ENCODE measurements at regions not wholly inside any gene's neighbourhood (a gene's known extent, or its start where the extent isn't known, plus 50 kb on each side); places are given as distances from the start of the nearest gene placed in this dataset.

DNA sequence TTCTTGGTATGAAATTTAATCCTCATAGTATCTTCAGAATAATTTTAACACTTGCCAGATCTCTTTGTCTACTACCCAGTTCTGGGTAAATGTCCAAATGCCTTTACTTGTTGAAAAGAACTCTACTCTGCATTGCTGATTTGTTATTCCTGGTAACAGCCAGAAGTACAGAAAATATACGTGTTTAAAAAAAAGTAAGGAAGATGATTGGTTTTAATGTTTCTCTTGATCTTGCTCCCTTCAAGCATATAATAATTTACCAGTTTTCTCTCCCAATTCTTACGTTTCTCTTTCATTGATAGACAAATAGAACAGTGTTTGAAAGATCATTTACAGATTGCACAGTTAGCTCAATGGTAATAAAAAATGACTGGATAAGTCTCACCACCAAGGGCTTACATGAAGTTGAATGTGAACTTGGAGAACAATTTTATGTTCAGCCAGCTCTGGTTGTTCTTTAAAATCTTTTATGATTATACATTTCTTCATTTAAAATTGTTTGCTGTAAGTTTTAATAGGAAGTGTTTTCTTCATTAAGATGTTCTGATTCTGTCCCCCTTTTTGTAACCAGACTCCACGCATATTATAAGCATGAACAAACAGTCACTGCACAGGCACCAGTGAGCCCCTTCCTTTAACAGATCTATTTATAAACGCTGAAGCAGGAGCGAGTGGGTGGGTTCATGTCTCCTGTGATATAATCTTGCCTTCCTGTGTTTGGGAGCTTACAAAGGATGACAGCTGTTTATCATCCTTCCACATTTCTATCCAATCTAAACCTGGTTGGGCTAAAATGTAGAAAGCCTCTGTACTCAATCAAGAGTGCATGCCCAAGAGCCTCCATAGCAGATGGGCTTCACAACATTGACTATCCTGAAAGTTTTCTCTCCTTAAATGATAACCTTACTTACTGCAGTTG is 299.5 kb downstream of the PRL start:
- DNase-seq (ENCODE audit: low spot score): no peak

DNA sequence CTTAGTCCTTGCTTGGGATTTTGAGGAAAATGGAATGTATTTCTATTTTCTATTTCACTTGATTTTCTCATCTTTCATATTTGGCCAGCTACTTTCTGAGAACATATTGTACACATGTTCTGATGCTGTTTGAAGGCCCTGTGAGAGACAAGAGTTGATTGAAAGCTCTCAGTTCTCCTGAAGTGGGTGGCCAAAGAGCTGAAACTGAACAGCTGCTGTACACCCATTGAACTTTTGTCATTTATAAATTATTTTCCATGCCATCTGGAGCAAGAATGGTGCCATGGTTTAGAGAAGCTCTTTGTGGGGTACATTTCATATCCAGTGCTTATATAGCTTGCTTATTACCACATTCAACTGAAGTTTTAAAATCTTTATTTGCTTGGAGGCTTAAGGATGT is 298.3 kb downstream of the PRL start:
- no peak for DNase-seq (ENCODE audit: low spot score)

DNA sequence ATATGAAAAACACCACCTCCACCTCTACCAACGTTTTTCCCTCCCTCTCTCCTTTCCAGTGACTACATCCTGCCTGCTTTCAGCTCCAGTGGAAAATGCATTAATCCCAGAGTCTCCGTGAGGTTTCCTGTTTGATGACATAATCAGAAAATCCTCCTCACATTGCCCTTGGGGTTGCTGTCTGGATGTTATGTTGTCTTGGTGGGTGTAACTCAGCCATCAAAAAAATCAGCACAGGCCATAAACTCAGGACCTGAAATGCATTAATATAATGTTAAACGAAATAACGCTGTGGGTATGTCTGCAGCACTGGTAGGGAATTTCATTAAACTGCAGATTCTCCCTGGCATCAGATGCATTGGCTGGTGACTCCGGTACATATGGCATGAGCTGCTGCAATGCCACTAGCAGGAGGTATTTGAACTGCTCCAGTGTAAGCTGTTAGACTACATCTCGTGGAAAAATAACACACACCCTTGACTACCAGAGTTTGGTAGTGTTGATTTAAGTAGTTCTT is 297.8 kb downstream of the PRL start:
- DNase-seq (ENCODE audit: low spot score): no peak

DNA sequence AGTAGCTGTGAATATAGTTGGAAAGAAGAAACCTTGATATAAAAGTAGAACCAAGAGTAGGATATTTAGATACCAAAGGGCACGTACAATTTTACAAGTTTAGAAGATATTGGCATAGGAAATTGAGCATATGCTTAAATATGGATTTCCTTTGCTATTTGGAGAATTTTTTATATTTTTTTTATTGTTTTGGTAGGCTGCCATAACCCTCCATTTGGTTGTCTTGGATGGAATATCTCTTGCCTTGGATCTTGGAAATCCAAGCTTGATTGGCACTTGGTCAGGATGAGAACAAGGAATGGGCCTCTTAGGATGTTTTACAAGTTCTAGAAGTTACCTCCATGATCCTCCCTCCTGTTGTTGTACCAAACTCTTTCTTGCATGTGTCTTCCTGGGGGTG is 297.1 kb downstream of the PRL start:
- no peak for DNase-seq (ENCODE audit: low spot score)

DNA sequence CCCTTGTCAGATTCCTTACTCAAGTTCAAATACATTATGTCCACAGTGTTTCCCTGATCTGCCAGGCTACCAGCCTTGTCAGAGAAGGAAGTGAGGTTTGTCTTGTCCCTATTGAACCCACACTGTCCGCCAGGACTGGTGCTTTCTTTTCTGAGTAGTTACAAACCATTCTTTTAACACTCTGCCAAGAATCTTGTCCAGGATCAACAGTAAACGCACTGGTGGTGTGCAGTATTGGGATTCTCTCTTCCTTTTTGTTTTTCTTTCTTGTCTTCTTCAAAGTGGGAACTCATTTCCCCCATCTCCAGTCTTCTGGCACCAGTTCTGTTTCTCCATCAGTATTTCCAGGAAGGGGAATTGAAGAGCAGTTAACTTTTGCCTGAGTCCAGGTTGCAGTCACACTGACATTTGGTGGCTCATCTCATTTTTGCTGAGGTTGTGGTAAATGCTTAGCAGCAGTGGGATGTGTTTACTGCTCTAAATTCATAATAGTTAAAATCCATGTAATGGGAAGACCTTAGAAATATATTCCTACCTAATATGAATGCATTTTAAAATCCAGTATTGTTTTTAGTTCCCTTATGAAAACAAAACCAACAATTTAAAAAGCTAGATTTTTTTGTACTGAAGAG is 295.3 kb downstream of the PRL start:
- DNase-seq (ENCODE audit: low spot score): no peak

DNA sequence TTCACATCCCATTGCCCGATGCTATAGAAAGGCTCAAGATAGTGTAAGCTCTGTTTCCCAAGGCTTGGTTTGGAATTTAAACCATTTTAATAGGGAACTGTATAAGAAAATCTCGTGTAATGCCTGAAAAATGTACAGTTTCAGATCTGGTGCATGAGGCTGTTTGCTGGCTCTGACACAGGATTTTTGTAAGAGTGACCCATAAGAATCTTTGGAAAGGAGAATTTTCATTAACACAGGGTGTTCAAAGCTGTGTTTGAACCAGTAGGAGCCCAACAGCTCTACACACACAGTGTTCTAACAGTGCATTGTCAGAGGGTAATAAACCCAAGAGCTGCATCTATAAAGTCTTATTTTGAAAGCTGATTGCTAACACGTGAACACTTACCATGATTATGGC is 293.5 kb downstream of the PRL start:
- DNase-seq (ENCODE audit: low spot score): no peak

DNA sequence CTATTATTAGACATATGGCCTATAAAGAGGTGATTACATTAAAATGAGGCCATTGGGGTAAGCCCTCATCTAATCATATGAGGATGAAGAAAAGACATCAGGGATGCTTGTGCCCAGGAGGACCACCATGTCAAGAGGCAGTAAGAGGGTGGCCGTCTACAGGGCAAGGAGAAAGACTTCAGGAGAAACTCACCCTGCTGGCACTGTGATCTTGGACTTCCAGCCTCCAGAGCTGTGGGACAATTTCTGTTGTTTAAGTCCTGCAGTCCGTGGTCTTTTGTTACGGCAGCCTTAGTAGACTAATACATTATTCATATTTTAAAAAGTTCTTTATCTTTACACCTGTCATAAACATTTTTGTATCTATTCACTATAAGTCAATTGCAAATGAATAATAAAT is 290.0 kb downstream of the PRL start:
- DNase-seq (ENCODE audit: low spot score): no peak

DNA sequence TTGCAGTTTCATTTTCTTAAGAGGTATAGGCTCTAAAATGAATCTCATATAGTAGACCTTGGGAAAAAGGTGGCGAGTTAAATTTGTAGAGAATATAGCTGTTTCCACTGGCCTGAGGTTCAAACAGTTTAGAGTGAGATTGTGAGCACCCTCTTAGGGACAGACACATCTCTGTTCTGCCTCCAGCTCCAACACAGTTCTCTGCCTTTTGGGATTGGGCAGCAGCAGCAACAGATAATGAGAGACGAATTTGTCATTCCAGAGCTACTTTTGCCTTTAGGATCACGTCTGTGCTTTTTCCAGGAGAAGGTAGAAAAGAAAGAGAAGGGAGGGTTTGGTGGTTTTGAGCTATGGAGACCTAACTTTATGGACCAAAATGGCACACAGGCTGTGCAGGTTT is 289.4 kb downstream of the PRL start:
- DNase-seq (ENCODE audit: low spot score): no peak

DNA sequence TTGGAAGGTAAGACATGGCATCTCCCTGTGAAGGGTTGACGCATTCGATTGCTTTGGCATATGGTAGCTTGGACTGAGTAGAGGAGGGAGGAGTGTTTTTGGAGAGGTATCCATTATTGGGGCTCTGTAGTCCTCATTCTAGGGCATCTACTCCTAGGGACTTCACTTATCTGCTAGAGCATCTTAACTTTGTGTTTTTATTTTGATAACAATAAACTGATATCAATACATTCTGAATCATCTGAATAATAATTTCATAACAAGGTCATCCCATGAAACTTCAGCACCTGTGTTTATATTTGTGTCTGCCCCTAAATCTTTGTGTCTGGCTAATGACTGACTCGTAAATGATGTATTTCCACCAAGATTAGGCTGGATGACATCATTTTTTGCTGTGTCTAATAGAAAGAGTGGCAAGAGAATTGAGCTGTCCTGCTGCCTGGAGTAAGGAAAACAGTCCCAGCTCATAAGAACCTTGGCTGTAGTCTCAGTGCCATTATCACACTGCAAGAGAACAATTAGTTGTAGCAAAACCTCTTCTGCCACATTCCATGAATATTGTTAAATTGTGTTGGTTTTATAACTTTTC is 288.5 kb downstream of the PRL start:
- no peak for DNase-seq (ENCODE audit: low spot score)

DNA sequence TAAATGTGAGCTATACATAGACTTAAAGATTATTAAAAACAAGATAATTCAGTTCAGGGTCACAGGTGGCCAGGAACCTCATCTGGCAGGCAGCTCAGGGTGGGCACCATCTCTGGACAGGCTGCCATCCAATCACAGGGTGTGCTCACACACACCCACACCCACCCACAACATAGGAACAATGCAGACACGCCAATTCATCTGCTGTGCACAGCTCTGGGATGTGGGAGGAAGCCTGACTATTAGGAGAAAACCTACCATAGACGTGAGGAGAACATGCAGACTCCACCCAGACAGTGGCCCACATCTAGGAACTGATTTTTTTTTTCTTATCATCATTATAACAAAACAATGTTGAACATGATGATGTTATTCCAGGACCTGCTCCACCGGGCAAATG is 286.7 kb downstream of the PRL start:
- no peak for DNase-seq (ENCODE audit: low spot score)

DNA sequence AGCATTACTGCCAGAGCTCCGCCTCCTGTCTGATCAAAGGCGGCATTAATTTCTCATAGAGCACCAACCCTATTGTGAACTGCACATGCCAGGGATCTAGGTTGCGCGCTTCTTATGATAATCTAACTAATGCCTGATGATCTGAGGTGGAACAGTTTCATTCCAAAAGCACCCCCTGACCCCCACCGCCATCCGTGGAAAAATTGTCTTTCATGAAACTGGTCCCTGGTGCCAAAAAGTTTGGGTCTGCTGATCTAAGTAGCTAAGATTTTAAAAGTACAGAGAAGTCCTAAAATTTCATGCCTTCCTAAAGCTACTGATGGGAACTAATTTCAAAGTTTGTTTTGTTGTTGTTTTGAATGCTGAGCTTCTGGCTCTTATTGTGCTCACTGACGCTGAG is 281.6 kb downstream of the PRL start:
- no peak for DNase-seq (ENCODE audit: low spot score)

DNA sequence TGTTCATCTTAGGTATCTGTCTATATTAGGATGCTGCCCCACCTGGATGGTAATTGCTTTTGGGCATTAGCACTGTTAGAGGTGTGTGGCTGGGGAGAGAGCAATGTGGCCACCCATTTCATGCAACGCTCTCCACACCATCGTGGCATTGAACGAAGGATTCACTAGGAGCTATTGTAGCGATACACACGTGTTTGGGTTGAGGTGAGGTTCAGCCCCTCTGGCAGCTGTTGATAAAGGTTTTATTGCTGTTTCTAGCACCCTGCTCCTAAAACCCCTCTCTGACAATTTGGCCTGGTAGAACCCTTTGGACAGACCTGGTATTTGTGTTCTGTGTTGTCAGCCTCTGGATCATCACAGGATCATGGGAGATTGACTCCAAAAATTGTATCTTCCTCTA is 280.9 kb downstream of the PRL start:
- no peak for DNase-seq (ENCODE audit: low spot score)

DNA sequence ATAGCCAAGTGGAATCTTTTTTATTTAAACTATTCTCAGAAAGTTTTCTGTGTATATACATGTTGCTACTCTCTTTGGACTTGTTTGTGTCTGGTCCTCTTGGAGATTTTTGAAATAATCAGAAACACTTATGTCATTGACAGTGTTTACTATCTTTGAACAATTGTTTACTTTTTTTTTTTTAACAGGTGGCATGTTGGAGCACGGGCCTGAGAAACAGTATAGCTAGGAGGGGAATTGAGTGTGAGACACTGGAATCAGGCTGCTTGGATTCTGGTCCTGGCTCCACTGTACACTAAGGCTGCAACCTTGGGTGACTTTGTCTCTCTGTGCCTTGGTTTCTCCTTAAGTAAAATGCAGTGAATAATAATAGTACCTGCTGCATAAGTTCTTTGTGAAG is 279.6 kb downstream of the PRL start:
- no peak for DNase-seq (ENCODE audit: low spot score)

DNA sequence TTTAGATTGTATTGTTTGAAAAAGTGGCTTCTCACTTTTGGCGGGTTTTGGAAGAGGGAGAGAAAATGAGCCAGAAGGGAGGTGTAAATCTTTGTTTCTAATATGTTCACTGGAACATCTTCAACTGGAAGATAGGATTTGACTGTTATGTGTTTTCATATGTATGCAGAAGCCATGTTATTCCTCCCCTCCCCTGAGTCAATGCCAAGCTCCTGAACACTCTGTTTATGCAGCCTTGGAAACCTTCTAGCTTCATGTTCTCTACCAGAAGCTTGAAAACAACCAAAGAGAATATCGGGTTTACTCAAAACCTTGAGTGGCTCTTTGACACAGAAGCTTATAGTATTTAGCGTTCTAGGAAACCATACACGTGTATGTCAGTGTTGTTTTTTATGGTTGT is 279.1 kb downstream of the PRL start:
- DNase-seq (ENCODE audit: low spot score): no peak

DNA sequence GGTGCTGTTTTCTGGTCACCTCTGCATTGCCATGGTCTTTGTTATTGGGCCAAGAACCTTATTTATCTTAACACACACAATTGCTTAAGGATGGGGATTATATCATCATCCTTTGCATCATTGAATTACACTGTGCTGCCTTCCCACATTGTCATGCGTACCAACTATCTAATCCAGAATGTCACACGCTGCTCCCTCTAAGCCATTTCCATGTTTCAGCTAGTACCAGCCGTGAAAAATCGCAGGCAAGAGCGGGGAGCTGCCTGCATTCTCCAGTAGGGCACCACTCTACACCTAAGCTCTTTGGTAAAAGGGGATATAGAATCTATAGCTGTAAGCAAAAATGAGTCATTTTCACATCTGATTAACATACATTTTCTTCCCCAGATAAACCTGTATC is 277.0 kb downstream of the PRL start:
- DNase-seq (ENCODE audit: low spot score): no peak

DNA sequence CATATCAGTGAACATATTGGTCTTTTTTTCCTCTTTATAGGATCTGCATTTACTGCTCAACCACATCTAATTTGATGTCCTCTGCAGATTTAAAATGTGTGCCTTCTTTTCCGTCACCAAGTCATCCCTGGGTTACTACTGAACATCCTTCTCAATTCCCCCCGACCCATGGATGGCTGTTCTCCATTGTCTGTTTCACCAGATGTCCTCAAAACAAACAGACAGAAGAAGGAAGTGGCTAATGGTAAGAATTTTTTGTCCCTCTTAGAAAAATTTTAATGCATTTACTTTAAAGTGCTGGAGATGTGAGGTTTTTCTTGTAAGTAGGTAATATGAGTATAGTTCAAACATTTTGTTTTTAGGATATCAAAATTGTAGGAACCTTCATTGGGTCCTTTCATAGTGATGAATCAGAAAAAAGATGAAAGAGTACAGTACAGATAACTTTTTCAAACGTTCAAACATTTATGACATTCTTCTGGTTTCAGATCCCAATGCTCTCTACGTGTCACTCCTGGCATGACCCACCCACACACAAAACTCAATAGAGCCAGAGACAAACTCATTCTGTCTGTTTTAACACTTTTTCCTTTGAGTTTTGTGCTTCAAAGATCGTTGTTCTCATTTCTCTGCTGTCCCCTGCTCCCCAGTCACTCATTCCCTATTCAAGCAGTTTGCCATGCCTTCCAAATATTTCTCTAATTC is 276.4 kb downstream of the PRL start:
- no peak for DNase-seq (ENCODE audit: low spot score)

DNA sequence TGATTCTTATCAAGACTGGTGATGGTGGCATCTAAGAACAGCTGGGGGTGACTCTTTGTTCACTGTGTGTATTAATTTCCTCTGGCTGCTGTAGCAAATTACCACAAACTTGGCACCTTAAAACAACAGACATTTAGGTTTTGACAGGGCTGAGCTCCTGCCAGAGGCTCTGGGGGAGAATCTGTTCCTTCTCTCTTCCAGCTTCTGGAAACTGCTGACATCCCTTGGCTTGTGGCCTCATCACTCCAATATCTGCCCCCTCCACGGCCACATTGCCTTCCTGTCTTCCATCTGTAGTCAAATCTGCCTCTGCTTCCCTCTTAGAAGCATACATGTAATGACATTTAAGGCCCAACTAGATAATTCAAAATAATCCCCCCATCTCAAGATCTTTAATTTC is 274.9 kb downstream of the PRL start:
- no peak for DNase-seq (ENCODE audit: low spot score)

DNA sequence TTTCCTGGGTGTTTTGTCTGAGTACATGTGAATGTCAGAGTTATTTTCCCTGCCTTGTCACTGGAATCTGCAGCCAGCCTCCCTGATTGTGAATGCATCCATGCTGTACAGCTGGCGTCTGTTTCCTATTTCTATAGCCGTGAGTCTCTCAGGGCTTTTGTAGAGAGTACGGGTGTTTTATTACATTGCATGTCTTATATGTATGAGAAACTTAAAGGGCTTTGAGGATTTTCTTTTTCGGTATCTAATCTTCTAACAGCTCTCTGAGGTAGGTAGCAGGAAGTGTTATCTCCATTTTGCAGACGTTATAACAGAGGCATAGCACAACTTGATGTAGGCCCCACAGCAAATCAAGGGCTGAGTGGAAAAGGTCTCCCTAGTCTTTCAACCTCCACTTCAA is 272.9 kb downstream of the PRL start:
- DNase-seq (ENCODE audit: low spot score): no peak

DNA sequence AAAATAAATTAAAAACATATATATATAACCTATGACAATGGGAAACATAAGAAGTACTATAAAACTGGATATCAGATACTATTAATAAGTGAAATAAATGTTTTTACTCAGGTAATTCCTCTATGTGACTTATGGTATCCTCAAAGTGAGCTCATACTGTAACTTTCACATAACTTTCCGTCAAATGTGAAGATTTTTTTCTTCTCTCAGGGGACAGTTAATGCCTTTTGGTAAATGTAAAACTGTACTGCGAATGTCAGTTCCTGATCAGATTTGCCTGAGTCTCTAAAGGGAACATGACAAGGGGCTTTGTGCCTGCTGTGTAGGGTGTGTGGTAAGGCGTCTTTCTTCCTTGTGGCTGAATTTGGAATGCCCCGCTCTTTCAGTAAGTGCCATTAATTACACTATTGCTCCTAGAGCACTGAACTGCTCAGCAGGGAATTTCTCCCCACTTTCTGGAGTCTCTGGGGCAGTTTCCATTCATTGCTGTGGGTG is 271.8 kb downstream of the PRL start:
- no peak for DNase-seq (ENCODE audit: low spot score)

DNA sequence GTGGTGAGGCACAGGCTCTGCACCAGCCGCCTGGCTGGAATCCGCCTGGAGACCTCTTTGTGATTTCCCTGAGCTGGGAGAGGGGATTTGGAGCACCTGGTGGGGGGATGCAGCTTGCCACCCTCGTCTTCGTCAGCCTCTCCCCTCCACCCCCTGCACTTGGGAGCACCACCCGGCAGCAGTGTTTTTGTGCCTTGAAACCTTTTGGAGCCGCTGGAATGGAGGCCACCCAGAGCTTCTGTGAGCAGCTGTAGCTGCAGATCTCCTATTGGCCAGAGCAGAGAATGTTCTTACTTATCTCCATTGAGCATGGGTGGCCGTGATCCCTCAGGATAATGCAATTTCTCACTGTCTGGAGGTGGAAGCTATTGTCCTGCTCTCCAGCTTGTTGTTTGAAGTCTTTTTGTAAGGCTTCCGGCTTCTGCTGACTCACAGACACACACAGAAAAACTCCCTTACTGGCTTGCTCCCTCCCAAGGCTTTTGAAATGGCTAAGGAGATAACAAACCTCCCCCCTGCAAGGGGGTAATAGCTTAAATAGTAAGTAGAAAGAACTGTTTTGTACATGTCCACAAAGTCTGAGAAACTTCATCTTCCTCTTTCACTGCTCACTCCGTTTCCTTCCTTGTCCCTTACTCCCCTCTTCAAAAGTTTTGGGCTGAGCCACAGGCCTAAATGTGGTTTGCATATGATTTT is 271.2 kb downstream of the PRL start:
- DNase-seq (ENCODE audit: low spot score): no peak

DNA sequence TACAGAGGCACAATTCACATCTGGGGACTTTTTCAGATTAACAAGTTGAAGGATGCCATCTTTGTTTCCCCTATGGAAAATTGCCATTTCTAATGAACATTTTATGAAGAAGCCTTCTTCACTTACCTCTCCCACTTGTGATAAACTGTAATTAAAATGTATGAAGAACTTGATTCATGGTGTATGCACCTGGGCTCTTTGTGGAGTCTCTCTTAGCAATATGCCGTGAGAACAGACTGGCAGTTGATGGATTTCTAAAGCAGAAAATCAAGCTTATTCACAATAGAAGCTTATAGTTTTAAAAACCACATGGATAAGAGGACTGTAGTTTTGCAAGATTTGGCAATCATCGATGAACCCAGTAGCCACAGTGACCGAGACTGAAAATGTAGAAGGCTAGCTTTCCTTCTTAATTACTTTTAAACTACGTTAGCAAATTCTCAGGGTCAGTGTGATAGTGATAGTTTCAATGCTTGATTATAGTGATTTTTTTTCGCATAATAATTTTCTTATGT is 270.6 kb downstream of the PRL start:
- no peak for DNase-seq (ENCODE audit: low spot score)

All from hematopoietic multipotent progenitor cell treated with erythropoietin and hydrocortisone succinate and interleukin-3 and kit ligand, for 15 days (in vitro differentiated cells).